ENCODE measurements at regions not wholly inside any gene's neighbourhood (a gene's known extent, or its start where the extent isn't known, plus 50 kb on each side); places are given as distances from the start of the nearest gene placed in this dataset.

DNA sequence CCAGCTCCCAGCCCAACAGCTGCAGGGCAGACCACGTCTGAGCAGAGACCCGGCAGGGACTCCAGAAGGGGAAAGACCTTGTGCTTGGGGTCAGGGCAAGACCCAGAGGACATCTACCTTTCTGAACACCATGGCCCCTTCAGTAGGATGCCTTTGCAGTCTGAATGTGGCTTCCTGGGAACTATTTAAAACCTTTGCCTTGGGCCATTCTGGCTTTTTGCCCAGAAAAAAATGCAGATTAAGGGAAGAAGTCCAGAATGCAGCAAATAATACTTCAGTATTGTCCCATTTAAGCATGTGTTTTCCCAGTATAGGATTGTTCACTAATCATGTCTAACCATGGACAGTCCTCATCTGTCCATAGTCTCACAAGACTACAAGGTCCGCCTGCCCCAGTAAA, 67.5 kb upstream of the ERCC6L2 start:
- H3K9me3 ChIP-seq (ENCODE audit: control insufficient read depth, insufficient read depth, low read length): no peaks in the 10 kb centered on the region; the same call in 1 of the 2 replicates
- no peaks in the 10 kb centered on the region for H3K36me3 ChIP-seq (ENCODE audit: control insufficient read depth, insufficient read depth, low read length)
- peak; percentile 48 for DNase-seq

More for the DNA sequence above, 67.5 kb upstream of the ERCC6L2 start:
- no peaks in the 10 kb centered on the region for H3K9me1 ChIP-seq (ENCODE audit: insufficient read depth, low read length)
- no peak overlapping the region; the same call in 1 of the 2 replicates for H3K14ac ChIP-seq (replicated peaks; ENCODE audit: low read depth, low read length)
- no peak overlapping the region for H3K18ac ChIP-seq (ENCODE audit: low read depth, low read length)
- H3K56ac ChIP-seq (ENCODE audit: extremely low read depth, insufficient read depth, low read length): no peak overlapping the region
- BruUV-seq (replicated peaks): no TSS peak
- peak; percentile 35 for ATAC-seq (ENCODE audit: low read depth)
- no peak for TF ChIP-seq MXI1 (IDR thresholded peaks at IDR 0.05; ENCODE audit: borderline replicate concordance, low read depth, low read length)
- no peak for TF ChIP-seq NFE2L2 (IDR thresholded peaks at IDR 0.05; ENCODE audit: low read depth, low read length)
- TF ChIP-seq CHD1 (IDR thresholded peaks at IDR 0.05; ENCODE audit: low read depth, low read length): no peak
- TF ChIP-seq, protein P1, sequence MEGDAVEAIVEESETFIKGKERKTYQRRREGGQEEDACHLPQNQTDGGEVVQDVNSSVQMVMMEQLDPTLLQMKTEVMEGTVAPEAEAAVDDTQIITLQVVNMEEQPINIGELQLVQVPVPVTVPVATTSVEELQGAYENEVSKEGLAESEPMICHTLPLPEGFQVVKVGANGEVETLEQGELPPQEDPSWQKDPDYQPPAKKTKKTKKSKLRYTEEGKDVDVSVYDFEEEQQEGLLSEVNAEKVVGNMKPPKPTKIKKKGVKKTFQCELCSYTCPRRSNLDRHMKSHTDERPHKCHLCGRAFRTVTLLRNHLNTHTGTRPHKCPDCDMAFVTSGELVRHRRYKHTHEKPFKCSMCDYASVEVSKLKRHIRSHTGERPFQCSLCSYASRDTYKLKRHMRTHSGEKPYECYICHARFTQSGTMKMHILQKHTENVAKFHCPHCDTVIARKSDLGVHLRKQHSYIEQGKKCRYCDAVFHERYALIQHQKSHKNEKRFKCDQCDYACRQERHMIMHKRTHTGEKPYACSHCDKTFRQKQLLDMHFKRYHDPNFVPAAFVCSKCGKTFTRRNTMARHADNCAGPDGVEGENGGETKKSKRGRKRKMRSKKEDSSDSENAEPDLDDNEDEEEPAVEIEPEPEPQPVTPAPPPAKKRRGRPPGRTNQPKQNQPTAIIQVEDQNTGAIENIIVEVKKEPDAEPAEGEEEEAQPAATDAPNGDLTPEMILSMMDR (conservative IDR thresholded peaks at IDR 0.05; ENCODE audit: low read depth, low read length): no peak
- TF ChIP-seq MAZ (IDR thresholded peaks at IDR 0.05; ENCODE audit: borderline replicate concordance, low read depth, low read length): no peak
- TF ChIP-seq, protein P2, sequence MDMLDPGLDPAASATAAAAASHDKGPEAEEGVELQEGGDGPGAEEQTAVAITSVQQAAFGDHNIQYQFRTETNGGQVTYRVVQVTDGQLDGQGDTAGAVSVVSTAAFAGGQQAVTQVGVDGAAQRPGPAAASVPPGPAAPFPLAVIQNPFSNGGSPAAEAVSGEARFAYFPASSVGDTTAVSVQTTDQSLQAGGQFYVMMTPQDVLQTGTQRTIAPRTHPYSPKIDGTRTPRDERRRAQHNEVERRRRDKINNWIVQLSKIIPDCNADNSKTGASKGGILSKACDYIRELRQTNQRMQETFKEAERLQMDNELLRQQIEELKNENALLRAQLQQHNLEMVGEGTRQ (IDR thresholded peaks at IDR 0.05; ENCODE audit: low read depth, low read length): no peak
- TF ChIP-seq, protein P3, sequence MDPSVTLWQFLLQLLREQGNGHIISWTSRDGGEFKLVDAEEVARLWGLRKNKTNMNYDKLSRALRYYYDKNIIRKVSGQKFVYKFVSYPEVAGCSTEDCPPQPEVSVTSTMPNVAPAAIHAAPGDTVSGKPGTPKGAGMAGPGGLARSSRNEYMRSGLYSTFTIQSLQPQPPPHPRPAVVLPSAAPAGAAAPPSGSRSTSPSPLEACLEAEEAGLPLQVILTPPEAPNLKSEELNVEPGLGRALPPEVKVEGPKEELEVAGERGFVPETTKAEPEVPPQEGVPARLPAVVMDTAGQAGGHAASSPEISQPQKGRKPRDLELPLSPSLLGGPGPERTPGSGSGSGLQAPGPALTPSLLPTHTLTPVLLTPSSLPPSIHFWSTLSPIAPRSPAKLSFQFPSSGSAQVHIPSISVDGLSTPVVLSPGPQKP (IDR thresholded peaks at IDR 0.05; ENCODE audit: borderline replicate concordance, low read depth, low read length): no peak
- TF ChIP-seq FOS (IDR thresholded peaks at IDR 0.05; ENCODE audit: low read depth, low read length): no peak
- TF ChIP-seq SMC3 (IDR thresholded peaks at IDR 0.05; ENCODE audit: low read depth, low read length): no peak
- no peak for TF ChIP-seq RFX5 (IDR thresholded peaks at IDR 0.05; ENCODE audit: low read depth, low read length)
- no peak for TF ChIP-seq CEBPB (IDR thresholded peaks at IDR 0.05; ENCODE audit: low read depth, low read length)
- no peak for TF ChIP-seq RCOR1 (IDR thresholded peaks at IDR 0.05; ENCODE audit: insufficient replicate concordance, low read length)
- no peak for TF ChIP-seq MAFK (IDR thresholded peaks at IDR 0.05; ENCODE audit: low read depth, low read length)
- H2BK5ac ChIP-seq (ENCODE audit: low read depth, low read length, poor library complexity, severe bottlenecking): no peak overlapping the region
- H2BK15ac ChIP-seq (ENCODE audit: low read depth, low read length): no peak overlapping the region
- no peak overlapping the region for H3K27ac ChIP-seq (ENCODE audit: insufficient read depth, low read length)
- ChIA-PET CTCF (no interaction called here), POLR2A (ENCODE audit: unreplicated experiment) (interaction anchor here (0.6 kb wide), 1 partner anchor 14 kb away, joined by 3 read pairs; no protein-coding TSS in a partner anchor)
- H4K91ac ChIP-seq (ENCODE audit: insufficient read depth, low read depth, low read length): no peak overlapping the region
- dilution Hi-C loops (cut with HindIII; ENCODE audit: low sequenced_read_pairs, unreplicated experiment): no loop called here
- H2AFZ ChIP-seq (replicated peaks; ENCODE audit: low read length, poor library complexity): peak overlapping the region; percentile 59
- no peak overlapping the region for H3K9ac ChIP-seq (ENCODE audit: low read depth, low read length)
- intact Hi-C loops (cut with micrococcal nuclease): loop anchor here (5.0 kb wide), 1 partner anchor 64 kb away; no protein-coding TSS in a partner anchor
- no peak overlapping the region for H3K23ac ChIP-seq (ENCODE audit: low read depth, low read length)
- no peak overlapping the region; the same call in 1 of the 2 replicates for H3K4me2 ChIP-seq (ENCODE audit: low read depth, low read length)
- H3K4me3 ChIP-seq (ENCODE audit: insufficient read depth, low read depth, low read length): no peak overlapping the region
- H3K79me1 ChIP-seq (ENCODE audit: low read depth in 1 of 2, low read length in 2 of 2): no peaks in the 10 kb centered on the region
- H3K4me1 ChIP-seq (ENCODE audit: control insufficient read depth, insufficient read depth, low read length): peaks cover 5% of the 10 kb centered on the region
- no peak overlapping the region for H2AK5ac ChIP-seq (ENCODE audit: low read depth, low read length)
- peak overlapping the region; percentile 59; the same call in 1 of the 2 replicates for H2BK20ac ChIP-seq (ENCODE audit: low read depth, low read length)
- no peak overlapping the region for H4K8ac ChIP-seq (ENCODE audit: low read depth in 2 of 2, low read length in 2 of 2)
- peaks cover 7% of the 10 kb centered on the region; the same call in 1 of the 2 replicates for H3K27me3 ChIP-seq (ENCODE audit: control insufficient read depth, insufficient read depth, low read length)
- no peak overlapping the region for H2BK120ac ChIP-seq (ENCODE audit: low read depth, low read length)
- WGBS, 2 experiments (ENCODE audit: extremely low coverage in 2 of 2, insufficient read length in 1 of 2): no CpG with 5 or more reads among the region's 3 CpGs
- H4K20me1 ChIP-seq (ENCODE audit: insufficient read depth, low read length): no peaks in the 10 kb centered on the region
- in situ Hi-C loops (cut with MboI; ENCODE audit: low sequenced_read_pairs): no loop called here
- H2AK9ac ChIP-seq (replicated peaks; ENCODE audit: low read depth, low read length, poor library complexity): no peak overlapping the region
- H3K4ac ChIP-seq (ENCODE audit: low read depth, low read length): 0 out of 2 replicates have a peak overlapping the region, but pooled peaks have one; percentile 34
- no peak overlapping the region; the same call in 1 of the 2 replicates for H4K5ac ChIP-seq (ENCODE audit: low read depth, low read length)
